GM18870 (cell line): ENCODE measurements at regions not wholly inside any gene's neighbourhood (a gene's known extent, or its start where the extent isn't known, plus 50 kb on each side); places are given as distances from the start of the nearest gene placed in this dataset.

ENCODE experiments used
- ATAC-seq: cut with Tn5 transposase; IDR thresholded peaks from one replicate; pipeline ENCODE4 v1.9.1; 2021; ENCODE audit warnings: moderate library complexity; ENCODE audit not compliant: unreplicated experiment

DNA sequence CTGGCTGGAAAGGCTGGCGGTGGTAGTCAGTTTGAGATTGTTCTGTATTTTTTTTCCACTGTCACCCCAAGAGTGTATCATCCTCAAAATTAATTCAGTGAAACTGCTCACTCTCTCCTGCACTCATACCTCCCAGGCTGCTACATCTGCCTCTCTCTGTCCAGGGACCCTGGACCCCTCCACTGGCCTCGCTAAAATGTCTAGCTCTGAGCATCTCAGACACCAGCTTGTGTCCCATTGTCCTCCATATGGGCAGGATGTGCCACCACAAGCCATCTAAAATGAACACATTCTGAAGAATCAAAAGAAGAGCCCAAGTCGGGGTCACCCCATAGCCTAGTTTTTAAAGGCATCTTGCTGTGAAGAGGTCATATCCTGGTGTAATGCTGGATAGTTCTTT lies 345.5 kb upstream of the TSHZ3 start:
- ATAC-seq, result no peak

DNA sequence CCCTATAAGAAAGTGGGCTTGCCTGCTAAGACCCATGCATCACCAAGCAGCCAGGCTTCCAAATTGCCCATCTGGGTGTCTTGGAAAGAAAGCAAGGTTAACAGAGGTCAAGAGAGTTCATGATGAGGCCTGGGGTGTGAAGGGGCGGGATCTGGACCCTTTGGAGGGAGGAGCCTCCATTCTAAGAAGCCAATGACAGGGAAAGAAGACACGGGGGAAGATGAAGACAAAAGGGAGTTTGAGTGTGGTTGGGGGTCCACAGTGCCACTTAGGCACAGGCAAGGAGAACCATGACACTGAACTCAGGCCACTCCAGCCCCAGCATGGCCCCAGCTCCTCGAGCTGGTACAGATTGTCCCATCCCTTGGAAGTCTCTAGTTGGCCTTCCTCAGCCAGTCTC lies 350.2 kb upstream of the TSHZ3 start:
- ATAC-seq, result no peak

DNA sequence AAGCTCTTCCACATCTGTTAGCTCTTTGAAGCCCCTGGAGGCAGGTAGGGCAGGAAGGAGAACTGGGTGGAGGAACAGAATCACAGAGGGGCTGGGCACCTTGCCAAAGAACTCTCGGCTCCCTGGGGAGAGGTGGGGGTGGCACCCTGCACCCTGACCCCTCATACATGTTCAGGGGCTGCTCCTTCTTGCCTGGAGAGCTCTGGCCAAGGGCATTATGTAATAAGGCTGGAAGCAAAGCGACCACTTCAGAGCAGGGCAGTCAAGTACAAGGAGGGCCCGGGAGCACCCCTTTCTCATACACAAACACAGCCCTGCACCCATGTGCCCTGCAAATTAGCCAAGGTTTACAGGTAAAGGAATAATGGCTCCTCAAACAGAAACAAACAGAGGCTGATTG lies 351.9 kb upstream of the TSHZ3 start:
- no peak for ATAC-seq

DNA sequence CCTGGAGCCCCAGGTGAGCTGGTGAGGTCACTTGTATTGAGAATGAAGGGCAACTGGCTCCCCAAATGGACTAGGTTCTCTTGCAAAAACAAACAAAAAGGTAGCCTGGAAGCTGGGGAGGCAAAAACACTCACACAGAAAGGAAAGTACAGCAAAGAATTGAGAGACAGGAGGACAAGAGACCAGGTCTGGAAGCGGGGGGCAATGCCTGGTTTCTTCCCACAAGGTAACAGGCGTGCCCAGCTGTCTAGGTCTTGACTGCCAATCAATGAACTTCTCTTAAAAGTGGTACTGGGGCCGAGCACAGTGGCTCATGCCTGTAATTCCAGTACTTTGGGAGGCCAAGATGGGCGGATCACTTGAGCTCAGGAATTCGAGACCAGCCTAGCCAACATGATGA lies 356.4 kb upstream of the TSHZ3 start:
- no peak for ATAC-seq

DNA sequence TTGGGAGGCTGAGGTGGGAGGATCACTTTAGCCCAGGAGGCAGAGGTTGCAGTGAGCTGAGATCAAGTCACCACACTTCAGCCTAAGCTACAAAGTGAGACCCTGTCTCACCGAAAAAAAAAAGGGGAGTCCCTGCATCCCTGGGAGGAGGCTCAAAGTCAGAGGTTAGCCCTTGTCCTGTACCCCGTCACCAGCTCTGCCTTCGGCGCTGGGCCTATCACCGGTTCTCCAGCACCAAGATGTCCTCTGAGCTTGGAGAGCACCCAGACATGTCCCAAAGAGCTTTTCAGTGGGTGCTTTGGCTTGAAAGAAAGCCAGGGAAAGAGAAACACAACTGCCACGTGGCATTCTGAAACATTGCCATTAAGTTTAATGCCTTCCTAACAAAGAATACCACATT lies 356.9 kb upstream of the TSHZ3 start:
- no peak for ATAC-seq

DNA sequence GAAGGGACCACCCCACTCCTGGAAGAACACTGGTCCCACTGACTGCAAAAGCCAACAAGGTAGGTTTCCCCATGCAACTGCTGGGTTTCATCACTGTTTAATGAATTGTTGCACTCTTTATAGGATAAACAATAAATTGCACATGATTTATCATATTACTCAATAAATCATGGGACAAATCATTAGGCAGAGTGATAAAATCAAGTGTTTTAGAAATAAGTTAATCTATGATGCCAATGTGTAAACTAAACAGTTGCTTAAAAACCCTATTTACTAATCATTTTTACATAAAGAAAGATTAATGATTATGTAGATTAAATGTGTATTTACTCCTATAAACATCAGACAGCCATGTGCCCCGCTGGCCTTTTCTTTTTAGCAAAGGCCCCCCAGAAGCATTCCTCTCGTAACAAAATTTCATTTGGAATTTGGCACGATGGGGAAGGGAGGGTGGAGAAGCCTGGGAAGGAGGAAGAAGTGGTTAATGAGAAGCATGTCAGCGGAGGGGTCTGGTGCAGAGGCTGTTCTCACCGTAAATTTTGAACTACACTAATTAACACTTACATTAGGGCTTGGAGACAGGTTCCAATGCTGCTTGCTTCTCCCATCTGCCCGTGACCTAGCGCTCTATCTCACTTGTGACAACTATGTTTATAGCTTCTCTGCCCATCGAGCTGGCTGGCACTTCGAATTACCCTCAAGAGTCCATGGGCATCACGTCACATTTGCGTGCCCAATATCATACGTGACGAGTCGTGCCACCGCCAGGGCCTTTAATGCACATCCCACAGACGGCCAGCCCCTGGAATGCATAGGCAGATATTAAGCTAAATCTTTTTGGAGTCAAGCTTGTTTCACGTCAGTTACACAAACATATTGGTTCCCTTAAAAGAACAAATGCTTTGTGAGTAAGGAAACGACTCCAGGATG lies 357.7 kb upstream of the TSHZ3 start:
- no peak for ATAC-seq

DNA sequence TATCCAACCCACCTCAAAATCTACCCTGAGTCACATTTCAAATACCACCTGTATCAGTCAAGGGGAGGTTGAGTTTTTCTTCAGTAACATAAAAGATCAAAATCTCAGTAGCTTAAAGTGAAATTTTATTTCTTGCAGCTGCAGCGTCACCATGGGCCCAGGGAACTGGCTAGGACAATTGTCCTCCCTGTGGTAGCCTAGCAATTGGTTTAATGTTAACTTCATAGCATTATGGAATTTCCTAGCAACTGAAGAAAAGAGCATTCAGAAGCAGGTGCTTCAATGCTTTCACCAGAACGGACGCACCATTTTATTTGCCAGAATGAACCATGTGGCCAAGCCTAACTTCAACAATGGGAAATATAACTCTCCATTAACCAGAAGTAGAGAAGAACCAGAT lies 359.3 kb upstream of the TSHZ3 start:
- ATAC-seq, result no peak

DNA sequence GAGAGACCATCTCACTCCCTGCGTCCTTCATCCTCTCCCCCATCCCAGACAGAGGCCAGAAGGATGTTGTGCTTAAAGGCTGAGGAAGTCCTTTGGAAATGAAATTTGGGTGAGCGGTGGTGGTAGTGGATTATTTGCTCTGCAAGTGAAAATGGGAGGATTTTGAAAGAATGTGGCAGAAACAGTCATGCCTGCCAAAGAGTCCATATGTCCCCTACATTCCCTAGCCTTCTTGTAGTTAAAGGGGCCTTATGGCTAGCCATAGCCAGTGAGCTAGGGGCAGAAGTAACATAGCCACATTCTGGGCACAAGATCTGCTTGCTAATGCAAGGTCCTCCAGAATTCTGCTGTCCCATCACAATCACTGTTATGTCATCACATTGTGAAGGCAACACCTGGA lies 360.2 kb upstream of the TSHZ3 start:
- no peak for ATAC-seq

DNA sequence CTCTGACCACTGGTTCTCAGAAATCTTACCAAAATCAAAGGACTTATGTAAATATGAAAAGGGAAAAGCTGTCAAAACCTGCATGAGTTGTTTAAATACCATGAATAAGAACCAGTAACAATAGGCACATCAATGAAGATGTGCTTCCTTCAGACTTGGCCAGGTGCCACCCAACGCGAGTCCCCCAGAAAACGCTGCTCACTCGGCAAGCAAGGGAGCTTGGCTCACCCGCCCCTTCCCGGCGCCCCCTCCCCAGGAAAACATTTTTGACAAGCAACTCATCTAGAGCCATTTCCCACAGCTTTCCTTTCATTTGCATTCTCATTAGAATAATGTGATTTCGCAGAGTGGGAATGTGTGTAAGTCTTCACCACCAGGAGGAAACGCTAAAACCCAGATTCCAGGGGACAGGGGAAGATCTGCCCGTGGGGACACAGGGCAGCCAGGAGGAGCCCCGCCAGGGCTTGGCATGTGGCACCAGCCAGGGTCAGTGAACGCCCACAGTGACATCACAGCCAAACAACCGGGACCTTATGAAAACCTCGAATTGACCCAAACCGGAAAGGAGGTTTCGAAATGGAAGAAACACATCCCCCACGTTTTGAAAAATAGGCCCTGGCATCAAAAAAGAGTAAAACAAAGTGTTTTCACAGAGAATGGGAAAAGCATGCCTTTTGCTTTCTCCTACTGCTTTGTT lies 366.2 kb upstream of the TSHZ3 start:
- ATAC-seq, result no peak

DNA sequence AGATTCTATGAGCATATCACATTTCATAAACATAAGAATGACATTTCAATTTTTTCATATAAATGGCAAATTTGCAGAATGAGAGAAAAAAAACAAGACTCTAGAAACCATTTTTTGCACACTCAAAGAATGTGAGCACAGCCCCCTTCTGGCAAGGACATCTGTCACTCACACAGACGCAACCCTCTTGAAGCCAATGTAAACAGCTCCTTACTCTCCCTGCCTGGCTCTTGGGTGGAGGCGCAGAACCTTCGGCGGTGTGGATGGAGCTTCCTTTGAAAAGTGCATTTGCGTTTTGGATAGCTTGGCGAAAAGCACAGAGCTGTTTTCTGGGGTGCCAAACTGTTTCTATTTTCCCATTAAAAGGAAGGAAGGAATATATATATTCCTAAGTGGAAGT lies 367.6 kb upstream of the TSHZ3 start:
- ATAC-seq, result no peak

DNA sequence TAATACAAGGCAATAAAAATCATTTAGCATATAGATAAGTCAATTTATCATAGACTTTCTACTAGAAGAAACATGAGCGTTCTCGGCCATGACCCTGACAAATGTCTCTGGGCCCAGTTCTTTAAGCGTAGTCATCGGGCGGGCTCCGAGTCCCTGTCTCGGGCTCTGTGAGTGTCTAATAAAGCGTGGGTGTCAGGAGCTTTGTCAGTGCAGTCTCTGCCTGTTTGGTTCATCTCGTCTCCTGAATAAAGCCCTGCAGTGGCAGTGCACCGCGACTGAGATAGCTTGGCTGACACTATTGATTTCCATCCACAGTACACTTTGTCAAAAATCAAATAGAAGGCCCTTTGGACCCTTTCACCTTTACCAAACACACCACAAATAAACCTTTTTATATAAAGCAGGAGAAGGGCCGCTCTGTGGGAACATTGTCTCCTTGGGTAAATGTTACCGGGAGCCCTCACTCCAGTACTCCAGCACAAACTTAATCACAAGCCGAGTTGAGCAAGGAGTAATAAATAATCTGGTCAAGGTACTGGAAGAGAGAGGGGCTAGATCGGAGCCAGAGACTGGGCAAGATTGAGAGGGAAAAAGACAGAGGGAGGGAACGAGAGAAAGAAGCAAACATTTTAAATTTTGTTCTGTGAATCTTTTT lies 368.2 kb upstream of the TSHZ3 start:
- ATAC-seq, result no peak

DNA sequence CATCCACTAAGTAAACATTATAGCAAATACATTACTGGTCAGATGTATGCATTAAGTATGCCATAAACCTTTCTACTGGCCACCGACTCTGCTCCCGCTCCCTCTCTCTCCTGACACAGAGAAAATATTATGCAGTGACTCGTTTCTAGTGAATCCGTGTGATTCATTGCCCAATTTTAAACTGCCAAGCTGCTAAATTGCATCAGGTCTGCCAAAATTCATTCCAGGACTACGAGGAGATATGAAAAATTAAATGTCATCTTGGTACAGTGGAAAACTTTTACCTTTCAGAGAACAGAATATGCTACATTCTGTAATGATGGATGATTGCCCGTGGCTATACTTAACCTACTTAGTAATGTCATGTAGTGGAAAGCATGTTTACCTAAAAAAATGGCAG lies 368.8 kb upstream of the TSHZ3 start:
- no peak for ATAC-seq

DNA sequence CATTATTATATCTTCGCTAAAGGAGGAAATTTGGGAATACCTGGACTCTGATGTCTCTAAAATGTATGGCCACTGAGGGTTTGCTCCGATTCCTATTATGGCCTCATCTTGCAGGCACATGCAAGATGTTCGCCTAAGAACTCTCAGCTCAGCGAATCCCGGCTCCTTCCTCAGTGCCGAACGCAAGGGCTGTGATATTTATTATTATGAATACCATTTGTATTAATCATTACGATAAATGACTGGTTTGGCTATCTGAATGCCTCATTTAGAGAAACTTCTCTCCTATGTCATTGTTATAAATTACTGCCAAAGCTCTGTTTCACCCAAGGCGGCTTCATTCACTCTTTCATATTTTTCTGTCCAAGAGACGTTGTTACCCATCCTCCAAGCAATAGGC lies 369.7 kb upstream of the TSHZ3 start:
- no peak for ATAC-seq

DNA sequence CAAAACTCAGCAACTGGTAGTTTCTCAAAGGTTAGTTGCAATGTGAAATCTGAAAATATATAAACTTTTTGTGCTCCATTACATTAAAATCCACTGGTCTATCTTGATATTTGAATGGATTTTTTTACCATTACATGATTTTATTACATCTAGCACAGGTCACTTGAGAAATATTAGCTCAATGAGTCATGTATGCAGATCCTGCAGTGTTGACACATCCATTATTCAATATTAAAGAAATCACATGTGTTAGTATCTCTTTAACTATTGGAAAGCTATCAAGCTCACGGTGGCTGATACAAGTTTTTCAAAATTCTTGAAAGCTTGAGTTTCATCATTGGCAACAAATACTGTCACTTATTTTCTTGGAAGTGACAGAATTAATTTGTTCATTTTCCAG lies 373.9 kb upstream of the TSHZ3 start:
- ATAC-seq, result no peak

DNA sequence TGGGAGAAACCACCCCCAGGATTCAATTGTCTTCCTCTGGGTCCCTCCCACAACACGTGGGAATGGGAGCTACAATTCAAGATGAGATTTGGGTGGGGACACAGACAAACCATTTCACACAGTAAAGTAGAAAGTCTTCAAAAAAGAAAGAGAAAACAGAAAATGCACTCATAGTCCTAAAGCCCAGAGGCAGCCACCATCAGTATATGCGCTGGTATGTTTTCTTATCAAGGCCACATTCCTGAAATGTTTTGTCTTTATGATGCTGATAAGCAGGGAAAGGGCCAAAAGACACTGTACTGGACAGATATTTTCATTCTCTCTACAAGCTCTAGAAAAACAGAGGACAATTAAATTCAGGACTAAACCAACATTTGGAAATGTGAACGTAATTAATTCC lies 375.8 kb upstream of the TSHZ3 start:
- no peak for ATAC-seq

DNA sequence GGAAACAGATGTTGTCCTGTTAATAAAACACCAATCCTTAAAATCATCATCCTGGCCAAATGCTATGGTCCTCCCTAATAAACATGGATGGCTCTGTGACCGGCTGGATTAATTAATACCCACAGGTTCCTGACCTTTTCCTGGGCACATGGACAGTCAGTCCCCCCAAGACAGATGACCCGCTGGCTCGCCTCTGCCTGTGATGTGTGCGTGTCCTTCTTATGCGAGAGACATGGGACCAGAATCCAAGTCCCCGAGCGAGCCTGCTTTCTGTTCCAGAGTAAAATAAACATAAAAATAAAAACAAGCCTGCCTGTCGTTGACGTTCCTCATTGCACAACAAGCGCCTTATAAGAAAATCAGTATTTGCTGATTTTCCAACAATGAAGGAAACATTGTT lies 378.3 kb upstream of the TSHZ3 start:
- ATAC-seq, result no peak

DNA sequence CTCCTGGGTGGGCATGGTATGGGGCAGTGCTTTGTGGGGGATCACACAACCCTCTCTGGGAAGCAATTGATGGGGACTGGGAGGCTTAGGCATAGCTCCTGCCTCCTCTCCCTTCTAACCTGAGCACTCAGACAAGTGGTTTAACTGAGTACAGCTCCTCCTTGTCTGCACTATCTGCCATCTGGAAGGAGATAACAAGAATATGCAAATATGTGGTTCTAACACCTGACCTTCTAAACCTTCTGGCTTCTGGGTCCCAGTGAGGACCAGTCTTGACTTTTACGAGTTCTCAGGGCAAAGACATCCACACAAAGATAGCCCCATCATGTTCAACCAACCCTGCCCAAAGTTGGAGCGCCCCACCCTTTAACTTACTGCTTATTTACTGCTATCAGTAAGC lies 381.0 kb upstream of the TSHZ3 start:
- no peak for ATAC-seq

DNA sequence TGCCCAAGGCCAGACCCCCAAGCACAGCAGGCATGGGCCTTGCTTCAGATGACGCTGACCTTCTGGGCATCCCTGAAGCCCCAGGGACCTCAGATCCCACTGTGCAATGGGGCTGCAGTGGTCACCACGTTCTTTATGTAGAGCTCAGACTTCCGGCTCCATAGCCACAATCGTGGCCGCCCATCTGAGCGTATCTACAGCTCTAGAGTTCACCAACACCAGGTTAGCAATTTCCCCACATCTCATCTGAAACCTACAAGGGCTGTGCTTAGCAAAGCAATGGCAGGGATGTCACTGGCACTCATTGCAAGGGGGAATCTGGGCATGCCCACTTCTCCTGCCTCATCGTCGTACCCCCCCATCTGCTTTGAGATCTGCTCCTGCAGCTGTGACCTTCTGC lies 384.4 kb upstream of the TSHZ3 start:
- ATAC-seq, result no peak

DNA sequence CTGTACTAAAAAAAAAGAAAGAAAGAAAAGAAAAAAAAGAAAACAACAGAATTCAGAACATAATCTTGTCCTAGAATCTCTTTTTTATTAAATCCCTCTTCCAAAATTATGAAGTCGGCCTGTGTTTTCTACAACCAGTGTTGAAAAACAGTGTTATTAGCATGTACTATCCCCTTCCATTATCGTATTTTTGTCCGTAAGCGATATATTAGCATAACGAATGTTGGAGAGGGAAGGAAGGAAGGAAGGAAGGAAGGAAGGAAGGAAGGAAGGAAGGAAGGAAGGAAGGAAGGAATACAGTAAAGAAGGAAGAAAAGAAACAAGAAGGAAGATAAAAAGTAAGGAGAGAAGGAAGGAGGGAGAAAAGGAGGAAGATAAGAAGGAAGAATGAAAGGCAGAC lies 393.0 kb upstream of the TSHZ3 start:
- ATAC-seq, result no peak

DNA sequence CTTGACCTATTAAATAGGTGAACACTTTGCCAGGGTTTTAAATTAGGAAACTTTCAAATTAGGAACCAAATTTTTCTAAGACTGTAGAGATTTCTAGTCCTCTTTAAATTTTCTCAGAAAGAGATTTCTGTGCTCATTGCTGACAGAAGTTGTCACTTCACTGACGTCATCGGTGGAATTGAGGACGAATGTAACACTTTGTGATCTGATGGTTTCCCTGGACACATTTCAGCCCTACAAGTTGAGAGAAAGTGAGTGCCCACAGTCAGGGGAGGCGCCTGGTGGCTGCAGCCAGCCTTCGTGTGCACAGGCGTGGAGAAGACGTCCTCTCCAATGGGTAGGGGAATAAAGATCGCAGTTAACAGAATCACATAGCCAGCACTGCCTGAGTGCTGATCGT lies 396.5 kb upstream of the TSHZ3 start:
- ATAC-seq, result no peak

DNA sequence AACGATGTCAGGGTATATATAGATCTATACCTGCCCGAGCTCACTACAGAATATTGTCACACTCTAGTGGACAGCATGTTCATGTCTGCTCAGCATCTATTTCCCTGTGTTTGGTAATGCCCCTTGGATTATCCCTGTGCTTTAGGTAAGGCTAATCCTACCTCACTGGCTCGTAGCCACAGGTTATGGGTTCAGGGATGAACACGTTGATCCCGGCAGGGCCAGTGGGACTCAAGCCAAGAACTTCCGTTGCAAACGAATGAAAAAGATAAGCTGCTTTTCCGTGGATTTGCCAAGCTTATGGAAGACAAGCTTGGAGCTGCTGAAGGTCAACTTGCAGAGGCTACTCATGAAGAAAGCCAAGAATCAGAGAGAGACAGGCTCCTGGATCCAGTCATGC lies 400.0 kb upstream of the TSHZ3 start:
- no peak for ATAC-seq

DNA sequence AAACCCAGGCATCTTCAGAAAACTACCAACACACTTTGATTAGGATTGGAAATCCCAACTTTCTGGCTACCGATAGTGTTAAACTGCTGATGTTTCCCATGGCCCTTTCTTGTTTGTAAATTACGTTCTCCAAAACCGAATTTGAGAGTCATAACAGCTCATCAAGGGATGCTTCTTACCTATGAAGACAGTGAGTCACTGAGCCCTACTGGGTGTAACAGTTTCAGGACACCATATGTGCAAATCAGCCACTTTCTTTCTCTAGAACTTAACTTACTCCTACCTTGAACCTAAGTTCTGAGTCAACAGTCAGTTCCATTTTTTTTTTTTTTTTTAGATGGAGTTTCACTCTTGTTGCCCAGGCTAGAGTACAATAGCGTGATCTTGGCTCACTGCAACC lies 410.1 kb upstream of the TSHZ3 start:
- no peak for ATAC-seq
